ENCODE measurements at regions not wholly inside any gene's neighbourhood (a gene's known extent, or its start where the extent isn't known, plus 50 kb on each side); places are given as distances from the start of the nearest gene placed in this dataset.

DNA sequence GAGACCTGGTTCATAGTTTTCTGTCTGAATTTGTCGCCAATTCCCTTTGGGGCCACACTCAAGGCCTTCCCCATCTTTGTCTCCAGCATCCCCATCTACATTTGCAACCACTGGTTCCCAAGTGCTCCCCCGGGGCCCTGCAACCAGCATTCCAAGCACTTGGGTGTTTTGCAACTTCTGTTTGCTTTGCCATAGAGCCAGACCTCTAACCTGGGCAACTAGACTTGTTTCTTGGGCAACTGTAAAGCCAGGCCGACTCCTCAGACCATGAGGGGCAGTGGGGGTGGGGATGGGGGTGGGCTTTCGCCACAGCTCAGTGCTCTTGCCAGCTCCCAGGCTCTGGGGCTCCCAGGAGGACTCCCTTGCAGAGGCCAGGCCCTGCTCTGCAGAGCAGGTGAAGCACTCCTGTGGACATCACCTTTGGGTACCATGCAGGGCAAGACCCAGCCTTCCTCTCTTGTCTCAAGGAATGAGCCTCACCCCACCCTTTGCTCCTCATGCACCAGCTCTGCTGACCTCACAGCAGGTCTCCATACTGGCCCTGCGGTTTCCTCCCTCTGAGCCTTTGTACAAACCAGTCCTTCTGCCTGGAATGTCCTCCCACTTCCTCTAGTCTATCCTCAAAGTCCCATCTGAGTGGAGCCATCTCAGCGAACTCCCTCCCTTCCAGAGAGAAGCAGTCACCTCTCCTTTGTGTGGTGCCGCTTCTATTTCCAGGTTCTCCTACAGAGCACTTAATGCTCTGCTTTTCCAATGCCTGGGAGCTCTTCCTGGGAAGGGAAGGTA, 126.7 kb upstream of the MYCN start:
- TF ChIP-seq, protein P1, sequence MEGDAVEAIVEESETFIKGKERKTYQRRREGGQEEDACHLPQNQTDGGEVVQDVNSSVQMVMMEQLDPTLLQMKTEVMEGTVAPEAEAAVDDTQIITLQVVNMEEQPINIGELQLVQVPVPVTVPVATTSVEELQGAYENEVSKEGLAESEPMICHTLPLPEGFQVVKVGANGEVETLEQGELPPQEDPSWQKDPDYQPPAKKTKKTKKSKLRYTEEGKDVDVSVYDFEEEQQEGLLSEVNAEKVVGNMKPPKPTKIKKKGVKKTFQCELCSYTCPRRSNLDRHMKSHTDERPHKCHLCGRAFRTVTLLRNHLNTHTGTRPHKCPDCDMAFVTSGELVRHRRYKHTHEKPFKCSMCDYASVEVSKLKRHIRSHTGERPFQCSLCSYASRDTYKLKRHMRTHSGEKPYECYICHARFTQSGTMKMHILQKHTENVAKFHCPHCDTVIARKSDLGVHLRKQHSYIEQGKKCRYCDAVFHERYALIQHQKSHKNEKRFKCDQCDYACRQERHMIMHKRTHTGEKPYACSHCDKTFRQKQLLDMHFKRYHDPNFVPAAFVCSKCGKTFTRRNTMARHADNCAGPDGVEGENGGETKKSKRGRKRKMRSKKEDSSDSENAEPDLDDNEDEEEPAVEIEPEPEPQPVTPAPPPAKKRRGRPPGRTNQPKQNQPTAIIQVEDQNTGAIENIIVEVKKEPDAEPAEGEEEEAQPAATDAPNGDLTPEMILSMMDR (IDR thresholded peaks at IDR 0.05 in 4 of 5, conservative IDR thresholded peaks at IDR 0.05 in 1 of 5): no peak
- TF ChIP-seq POLR2A (IDR thresholded peaks at IDR 0.05): no peak
